ENCODE measurements at regions not wholly inside any gene's neighbourhood (a gene's known extent, or its start where the extent isn't known, plus 50 kb on each side); places are given as distances from the start of the nearest gene placed in this dataset.

GRCh38 chr6:40265615-40266014 lies 321.5 kb downstream of the LRFN2 start:
- no peak for DNase-seq

- no peak for DNase-seq
Measured at GRCh38 chr6:40263970-40264369, 323.2 kb downstream of the LRFN2 start.

GRCh38 chr6:40262363-40262762 lies 324.8 kb downstream of the LRFN2 start:
- no peak for DNase-seq

- no peak for DNase-seq
Measured at GRCh38 chr6:40258531-40258930, 324.3 kb upstream of the MOCS1 start.

- DNase-seq = no peak
Measured at GRCh38 chr6:40256831-40257230, 322.6 kb upstream of the MOCS1 start.

- DNase-seq = no peak
Measured at GRCh38 chr6:40256224-40256623, 322.0 kb upstream of the MOCS1 start.

GRCh38 chr6:40253420-40253819 lies 319.2 kb upstream of the MOCS1 start:
- no peak for DNase-seq

- DNase-seq = no peak
Measured at GRCh38 chr6:40252531-40253258, 318.4 kb upstream of the MOCS1 start.

GRCh38 chr6:40251637-40252300 lies 317.5 kb upstream of the MOCS1 start:
- DNase-seq = no peak

GRCh38 chr6:40249935-40250334 lies 315.7 kb upstream of the MOCS1 start:
- no peak for DNase-seq

GRCh38 chr6:40247516-40248115 lies 313.4 kb upstream of the MOCS1 start:
- DNase-seq = no peak

GRCh38 chr6:40244699-40245098 lies 310.4 kb upstream of the MOCS1 start:
- DNase-seq = no peak

- no peak for DNase-seq
Measured at GRCh38 chr6:40232698-40233097, 298.4 kb upstream of the MOCS1 start.

- no peak for DNase-seq
Measured at GRCh38 chr6:40227735-40228134, 293.5 kb upstream of the MOCS1 start.

- DNase-seq = no peak
Measured at GRCh38 chr6:40222354-40222753, 288.1 kb upstream of the MOCS1 start.

GRCh38 chr6:40219799-40220198 lies 285.5 kb upstream of the MOCS1 start:
- DNase-seq = no peak

GRCh38 chr6:40210628-40211056 lies 276.4 kb upstream of the MOCS1 start:
- DNase-seq = no peak

GRCh38 chr6:40205801-40206200 lies 271.5 kb upstream of the MOCS1 start:
- no peak for DNase-seq

- no peak for DNase-seq
Measured at GRCh38 chr6:40205004-40205403, 270.7 kb upstream of the MOCS1 start.

- DNase-seq = no peak
Measured at GRCh38 chr6:40197371-40197770, 263.1 kb upstream of the MOCS1 start.

GRCh38 chr6:40196135-40196518 lies 261.9 kb upstream of the MOCS1 start:
- DNase-seq = no peak

- DNase-seq = no peak
Measured at GRCh38 chr6:40195428-40196134, 261.3 kb upstream of the MOCS1 start.

- no peak for DNase-seq
Measured at GRCh38 chr6:40194447-40195170, 260.3 kb upstream of the MOCS1 start.

All from effector CD4-positive, alpha-beta T cell (primary cell).